CD4-positive, alpha-beta T cell (primary cell): ENCODE measurements at regions not wholly inside any gene's neighbourhood (a gene's known extent, or its start where the extent isn't known, plus 50 kb on each side); places are given as distances from the start of the nearest gene placed in this dataset.

ENCODE experiments used
- ATAC-seq: fragments of 200-7000 bp; cut with Tn5 transposase; one replicate; pipeline ENCODE4 v1.10.0; 2022; ENCODE audit warnings: mild to moderate bottlenecking; ENCODE audit not compliant: poor library complexity
- CTCF ChIA-PET: fragments of 350-600 bp; sonication (Branson Sonifier 250); formaldehyde crosslinking; loops from one replicate; lab custom pipeline; 2021; ENCODE audit warnings: antibody characterized with exemption, inconsistent platforms; lab: Charles Lee
- POLR2A ChIA-PET: fragments of 350-600 bp; sonication (Branson Sonifier 250); formaldehyde crosslinking; loops from one replicate; lab custom pipeline; 2021; ENCODE audit warnings: antibody characterized with exemption, inconsistent platforms; lab: Charles Lee
- DNase-seq, 14 experiments: peaks; one replicate each; pipeline ENCODE4 v3.0.0-alpha.2; 2013 to 2020; ENCODE audit warnings: mixed read lengths in 2 of 14
- H3K27ac ChIP-seq, 2 donors: one replicate each; pipeline versions ENCODE4 v1.5.1 to v1.7.0; 2013; ENCODE audit warnings: low read length in 2 of 2, low read depth in 1 of 2, mild to moderate bottlenecking in 1 of 2
- H3K27me3 ChIP-seq, 2 experiments: 1 replicate in 1 of 2; 2 replicates in 1 of 2; pipeline versions ENCODE4 v1.6.1 to v1.7.0; 2013; ENCODE audit warnings: low read length in 2 of 2, control low read depth in 1 of 2, mild to moderate bottlenecking in 1 of 2, moderate library complexity in 1 of 2; ENCODE audit not compliant: insufficient read depth in 2 of 2, control insufficient read depth in 1 of 2
- H3K36me3 ChIP-seq: one replicate; pipeline ENCODE4 v1.6.1; 2013; ENCODE audit warnings: low read length, control low read depth; ENCODE audit not compliant: insufficient read depth
- H3K4me1 ChIP-seq: one replicate; pipeline ENCODE4 v1.6.1; 2013; ENCODE audit warnings: low read length, control low read depth; ENCODE audit not compliant: insufficient read depth
- H3K4me3 ChIP-seq: one replicate; pipeline ENCODE4 v1.5.1; 2013; ENCODE audit warnings: mild to moderate bottlenecking, low read length, moderate library complexity
- H3K9me3 ChIP-seq, 2 experiments: 1 replicate in 1 of 2; 2 replicates in 1 of 2; pipeline versions ENCODE4 v1.6.1 to v1.7.0; 2013; ENCODE audit warnings: low read length in 2 of 2, mild to moderate bottlenecking in 2 of 2, control low read depth in 1 of 2, moderate library complexity in 1 of 2; ENCODE audit not compliant: control insufficient read depth in 1 of 2, insufficient read depth in 1 of 2
- H3K27ac Mint-ChIP-seq: one replicate; pipeline ENCODE4 v1.8.0; 2020; ENCODE audit warnings: mixed read lengths
- H3K27me3 Mint-ChIP-seq: one replicate; pipeline ENCODE4 v1.8.0; 2021; ENCODE audit warnings: mixed read lengths
- H3K36me3 Mint-ChIP-seq: one replicate; pipeline ENCODE4 v1.8.0; 2021; ENCODE audit warnings: low read depth, mixed read lengths
- H3K4me1 Mint-ChIP-seq: one replicate; pipeline ENCODE4 v1.8.0; 2021; ENCODE audit warnings: low read depth, mixed read lengths
- H3K4me3 Mint-ChIP-seq: one replicate; pipeline ENCODE4 v1.8.0; 2020; ENCODE audit warnings: mild to moderate bottlenecking, mixed read lengths
- H3K9me3 Mint-ChIP-seq: one replicate; pipeline ENCODE4 v1.8.0; 2020; ENCODE audit warnings: mixed read lengths
- CTCF ChIP-seq: fragments of 200-600 bp; IDR thresholded peaks from one replicate; pipeline ENCODE4 v1.8.0; 2022; ENCODE audit warnings: antibody characterized with exemption, mild to moderate bottlenecking
- intact Hi-C, 2 experiments: fragments of 100-400 bp; cut with DNase I in 1 of 2; cut with micrococcal nuclease in 1 of 2; formaldehyde crosslinking; loops; one replicate each; pipeline versions ENCODE4 v1.15.1 to v1.9.0; 2023 to 2025; cut with DNase I, micrococcal nuclease

DNA sequence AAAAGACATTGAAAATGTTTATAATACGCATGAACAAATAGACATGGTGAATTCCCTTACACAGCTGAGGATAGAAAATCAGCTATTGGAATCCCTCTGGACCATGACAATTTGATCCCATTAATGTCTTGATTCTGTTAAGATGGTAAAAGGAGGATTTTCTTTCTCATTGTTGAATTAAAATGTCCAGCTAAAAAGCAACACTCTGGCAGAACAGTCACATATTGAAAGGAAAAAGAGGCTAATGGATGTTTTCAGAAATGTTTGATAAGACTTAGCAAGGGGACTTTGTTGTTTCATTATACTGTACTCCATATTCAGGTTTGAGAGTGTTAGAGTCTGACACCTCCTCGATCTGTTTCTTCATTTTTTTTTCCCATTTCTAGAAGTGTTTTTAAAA is 296.0 kb downstream of the OLFM4 start:
- no peak overlapping the region for H3K27ac ChIP-seq
- H3K4me3 Mint-ChIP-seq = no peak overlapping the region
- no peak for TF ChIP-seq CTCF
- ChIA-PET POLR2A (no interaction called here), CTCF (no interaction called here)
- no peaks in the 10 kb centered on the region for H3K36me3 Mint-ChIP-seq
- no peaks in the 10 kb centered on the region for H3K4me1 ChIP-seq
- no peak overlapping the region for H3K27ac Mint-ChIP-seq
- no peaks in the 10 kb centered on the region for H3K36me3 ChIP-seq
- DNase-seq (no peak), ATAC-seq (no peak)
- H3K4me1 Mint-ChIP-seq = no peaks in the 10 kb centered on the region
- no peaks in the 10 kb centered on the region for H3K9me3 Mint-ChIP-seq
- H3K4me3 ChIP-seq = no peak overlapping the region
- H3K9me3 ChIP-seq = no peaks in the 10 kb centered on the region
- H3K27me3 ChIP-seq = no peaks in the 10 kb centered on the region
- intact Hi-C loops = no loop called here
- no peaks in the 10 kb centered on the region for H3K27me3 Mint-ChIP-seq

GRCh38 chr13:53326716-53327115 is 298.1 kb downstream of the OLFM4 start:
- Histone ChIP-seq H3K36me3 (no peaks in the 10 kb centered on the region), H3K27me3 (no peaks in the 10 kb centered on the region), H3K27ac (no peak overlapping the region), H3K4me1 (no peaks in the 10 kb centered on the region), H3K4me3 (no peak overlapping the region), H3K9me3 (no peaks in the 10 kb centered on the region)
- DNase-seq = no peak
- no peaks in the 10 kb centered on the region for H3K27me3 Mint-ChIP-seq
- H3K36me3 Mint-ChIP-seq = no peaks in the 10 kb centered on the region
- no peak for TF ChIP-seq CTCF
- intact Hi-C loops = no loop called here
- no peak overlapping the region for H3K27ac Mint-ChIP-seq
- POLR2A ChIA-PET = no interaction called here
- H3K4me3 Mint-ChIP-seq = no peak overlapping the region
- H3K9me3 Mint-ChIP-seq = no peaks in the 10 kb centered on the region
- CTCF ChIA-PET = no interaction called here
- no peak for ATAC-seq
- H3K4me1 Mint-ChIP-seq = no peaks in the 10 kb centered on the region

DNA sequence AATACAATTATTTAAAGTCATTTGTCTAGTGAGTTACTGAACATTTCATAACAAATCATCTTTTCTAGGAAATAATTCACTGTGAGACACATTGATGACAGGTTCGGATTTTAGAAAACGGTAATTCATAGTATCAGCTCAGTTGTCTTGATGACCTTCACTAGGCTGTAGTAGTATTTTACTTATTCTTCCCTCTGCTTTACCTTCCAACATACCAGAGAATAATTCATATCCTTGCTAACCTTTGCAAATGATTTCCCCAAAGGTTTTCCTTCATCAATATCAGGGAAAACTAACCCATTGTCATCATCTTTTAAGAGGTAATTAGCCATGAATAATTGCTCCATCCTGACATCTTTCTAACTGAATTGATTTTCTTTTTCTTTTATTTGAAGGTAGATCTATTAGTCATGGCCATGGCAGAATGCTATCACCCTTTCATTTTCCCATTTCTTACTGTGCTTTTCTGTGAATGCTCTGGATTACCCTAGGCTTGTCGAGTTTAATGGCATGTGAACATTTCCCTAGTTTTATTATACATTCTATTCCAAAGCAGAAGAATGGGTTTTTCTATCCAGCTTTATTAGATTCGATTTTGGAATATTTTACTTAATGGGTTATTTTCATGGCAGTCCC is 299.2 kb downstream of the OLFM4 start:
- intact Hi-C loops = no loop called here
- no peaks in the 10 kb centered on the region for H3K4me1 Mint-ChIP-seq
- ChIA-PET POLR2A (no interaction called here), CTCF (no interaction called here)
- Histone ChIP-seq H3K4me3 (no peak overlapping the region), H3K27me3 (no peaks in the 10 kb centered on the region), H3K4me1 (no peaks in the 10 kb centered on the region), H3K27ac (no peak overlapping the region), H3K9me3 (no peaks in the 10 kb centered on the region), H3K36me3 (no peaks in the 10 kb centered on the region)
- DNase-seq (no peak), ATAC-seq (no peak)
- no peak for TF ChIP-seq CTCF
- H3K27ac Mint-ChIP-seq = no peak overlapping the region
- H3K27me3 Mint-ChIP-seq = no peaks in the 10 kb centered on the region
- H3K4me3 Mint-ChIP-seq = no peak overlapping the region
- no peaks in the 10 kb centered on the region for H3K9me3 Mint-ChIP-seq
- H3K36me3 Mint-ChIP-seq = no peaks in the 10 kb centered on the region
